GM23248 (cell line): ENCODE measurements at regions not wholly inside any gene's neighbourhood (a gene's known extent, or its start where the extent isn't known, plus 50 kb on each side); places are given as distances from the start of the nearest gene placed in this dataset.

Experiments used
- EZH2 ChIP-seq: fragments of 200-600 bp; sonication (generic); IDR thresholded peaks from 2 replicates; pipeline ENCODE4 v1.6.1; 2018; ENCODE audit warnings: antibody characterized with exemption, mild to moderate bottlenecking; ENCODE audit not compliant: insufficient read depth, poor library complexity, severe bottlenecking
- EZH2phosphoT487 ChIP-seq: fragments of 200-600 bp; sonication (generic); IDR thresholded peaks from 2 replicates; pipeline ENCODE4 v1.6.1; 2018; ENCODE audit warnings: antibody characterized with exemption, moderate library complexity, mild to moderate bottlenecking, low read depth; ENCODE audit not compliant: insufficient read depth

DNA sequence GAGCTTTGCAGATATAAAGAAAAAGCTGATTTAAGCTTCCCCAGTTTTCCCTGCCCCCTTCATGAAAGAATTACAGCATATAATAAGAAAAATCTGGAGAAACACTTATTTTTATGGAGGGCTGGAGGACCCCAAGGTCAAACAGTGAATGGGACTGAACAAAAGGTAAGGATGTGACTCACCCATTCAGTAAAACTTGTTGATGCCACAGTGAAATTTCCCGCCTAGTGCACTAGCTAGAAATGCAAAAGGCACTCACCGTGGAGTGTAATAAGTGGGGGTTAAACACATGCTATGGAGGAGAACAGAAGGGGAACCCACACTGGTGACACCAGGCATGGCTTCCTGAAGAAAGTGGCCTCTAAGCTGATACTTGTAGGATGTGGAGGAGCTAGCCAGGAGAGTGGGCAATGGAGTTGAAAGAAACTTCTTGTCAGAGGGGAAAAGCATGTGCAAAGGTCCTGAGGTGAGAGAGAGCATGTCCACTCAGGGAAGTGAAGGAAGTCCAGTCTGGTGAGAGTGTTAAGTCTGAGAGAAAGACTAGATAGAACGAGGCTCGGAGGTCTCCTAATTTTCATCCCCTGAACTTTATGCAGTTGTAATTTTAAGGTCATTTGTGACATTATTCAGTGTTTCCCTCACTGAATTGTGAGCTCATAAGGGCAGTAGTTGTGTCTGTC is 77.1 kb downstream of the MIAT start:
- TF ChIP-seq EZH2phosphoT487 (no peak), EZH2 (no peak)
